ENCODE measurements at regions not wholly inside any gene's neighbourhood (a gene's known extent, or its start where the extent isn't known, plus 50 kb on each side); places are given as distances from the start of the nearest gene placed in this dataset.
"Not testable (repeated sequence)": the region's sequence is repeated elsewhere in the genome, so short reads cannot be mapped to it uniquely, and the experiment has no call there.

- no peak for TF ChIP-seq CTCF (IDR thresholded peaks at IDR 0.05; ENCODE audit: borderline replicate concordance, insufficient read depth, low read depth, low read length)
- no peak overlapping the region for H3K4me3 ChIP-seq (ENCODE audit: low read depth, low read length)
These were observed 87.8 kb upstream of the BMAL1 start for GRCh38 chr11:13189561-13190426.

GRCh38 chr11:13193613-13194012 is 84.0 kb upstream of the BMAL1 start:
- no peak for TF ChIP-seq CTCF (IDR thresholded peaks at IDR 0.05; ENCODE audit: borderline replicate concordance, insufficient read depth, low read depth, low read length)
- H3K4me3 ChIP-seq (ENCODE audit: low read depth, low read length) = no peak overlapping the region

GRCh38 chr11:13197374-13197773 is 80.2 kb upstream of the BMAL1 start:
- not testable (repeated sequence) for H3K4me3 ChIP-seq (ENCODE audit: low read depth, low read length)

GRCh38 chr11:13205486-13205885 is 72.1 kb upstream of the BMAL1 start:
- no peak overlapping the region for H3K4me3 ChIP-seq (ENCODE audit: low read depth, low read length)
- no peak for TF ChIP-seq CTCF (IDR thresholded peaks at IDR 0.05; ENCODE audit: borderline replicate concordance, insufficient read depth, low read depth, low read length)

GRCh38 chr11:13206086-13206640 is 71.4 kb upstream of the BMAL1 start:
- TF ChIP-seq CTCF (IDR thresholded peaks at IDR 0.05; ENCODE audit: borderline replicate concordance, insufficient read depth, low read depth, low read length) = no peak
- H3K4me3 ChIP-seq (ENCODE audit: low read depth, low read length) = no peak overlapping the region

- TF ChIP-seq CTCF (IDR thresholded peaks at IDR 0.05; ENCODE audit: borderline replicate concordance, insufficient read depth, low read depth, low read length) = no peak
- H3K4me3 ChIP-seq (ENCODE audit: low read depth, low read length) = no peak overlapping the region
These were observed 70.3 kb upstream of the BMAL1 start for GRCh38 chr11:13207270-13207664.

- TF ChIP-seq CTCF (IDR thresholded peaks at IDR 0.05; ENCODE audit: borderline replicate concordance, insufficient read depth, low read depth, low read length) = no peak
- no peak overlapping the region for H3K4me3 ChIP-seq (ENCODE audit: low read depth, low read length)
These were observed 69.7 kb upstream of the BMAL1 start for GRCh38 chr11:13207665-13208594.

Measured in GM12875 (cell line).